Adrenal gland (tissue), 5 donors: ENCODE measurements at regions not wholly inside any gene's neighbourhood (a gene's known extent, or its start where the extent isn't known, plus 50 kb on each side); places are given as distances from the start of the nearest gene placed in this dataset.

Experiments used
- CTCF ChIP-seq, 6 experiments: fragments of 450-650 bp in 4 of 6; fragments of 200-600 bp in 2 of 6; sonication (generic) in 1 of 6; IDR thresholded peaks; 1 replicate in 5 of 6; 2 replicates in 1 of 6; pipeline versions ENCODE4 v1.5.1 to v1.8.0; 2016 to 2021; ENCODE audit warnings: antibody characterized with exemption in 6 of 6, mild to moderate bottlenecking in 2 of 6, moderate library complexity in 1 of 6
- POLR2A ChIP-seq, 2 donors: fragments of 450-650 bp; IDR thresholded peaks; one replicate each; pipeline ENCODE4 v1.6.1; 2017; ENCODE audit warnings: antibody characterized with exemption in 2 of 2, mild to moderate bottlenecking in 2 of 2, moderate library complexity in 1 of 2
- donor health status: DM: no; HTN: no; CAD: no.

DNA sequence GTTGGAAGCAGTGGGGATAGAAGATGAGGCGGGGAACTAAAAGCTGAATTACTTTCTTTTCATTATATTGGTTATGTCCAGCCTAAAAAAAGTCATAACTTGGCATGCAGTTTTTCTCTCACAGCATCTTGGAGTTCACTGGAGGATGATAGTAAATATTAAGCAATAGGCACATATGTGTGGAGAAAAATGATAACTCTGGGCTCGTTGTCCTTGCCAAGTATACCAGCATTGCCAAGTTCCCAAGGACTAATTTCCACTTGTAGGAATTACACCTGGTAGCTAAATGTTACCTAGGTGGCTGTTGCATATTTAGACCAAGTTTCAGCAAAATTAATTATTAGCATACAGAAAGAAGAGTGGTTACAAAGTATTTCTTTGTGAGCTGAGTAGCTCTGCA is 1007.6 kb downstream of the ANKRD7 start:
- TF ChIP-seq CTCF (IDR thresholded peaks at IDR 0.05) (no peak), POLR2A (IDR thresholded peaks at IDR 0.05) (no peak)
